K562 (cell line): ENCODE measurements at regions not wholly inside any gene's neighbourhood (a gene's known extent, or its start where the extent isn't known, plus 50 kb on each side); places are given as distances from the start of the nearest gene placed in this dataset.

Experiments used
- ATAC-seq: fragments of 200-7000 bp; cut with Tn5 transposase; 3 replicates; pipeline ENCODE4 v1.9.1; 2020; ENCODE audit warnings: moderate library complexity
- BruUV-seq: library from RNA; stranded (reverse); fragments of 400-500 nt; replicated peaks from 2 replicates; lab custom pipeline; 2021; lab: Mats Ljungman, UMichigan
- CTCF ChIA-PET: fragments of 300-600 bp; formaldehyde crosslinking; extraction: SDS; loops from one replicate; lab custom pipeline; 2021; ENCODE audit warnings: low intra/inter-chr PET ratio; lab: Yijun Ruan, JAX
- POLR2A ChIA-PET: fragments of 300-600, 350-650 bp; sonication (Branson Sonifier 250); formaldehyde crosslinking; extraction: SDS; loops from one replicate; lab custom pipeline; 2021; ENCODE audit warnings: antibody characterized with exemption, inconsistent platforms; lab: Yijun Ruan, JAX
- DNase-seq, 4 experiments: peaks; one replicate each; pipeline versions ENCODE4 v3.0.0 to v3.0.0-alpha.2; 2011 to 2018; ENCODE audit warnings: low spot score in 3 of 4, mixed read lengths in 3 of 4; ENCODE audit errors: extremely low read depth in 1 of 4
- FAIRE-seq: peaks from 2 replicates; lab custom pipeline; 2011; peaks lifted over from hg19 to GRCh38; lab: Jason Lieb, UNC
- H2AFZ ChIP-seq: 2 replicates; pipeline ENCODE4 v1.6.0; 2011; ENCODE audit warnings: low read depth, low read length, control low read depth, inconsistent platforms
- H3K27ac ChIP-seq: fragments of 200-600 bp; 3 replicates; pipeline ENCODE4 v1.8.0; 2011; ENCODE audit warnings: low read depth, mild to moderate bottlenecking, control low read depth, inconsistent platforms, low read length, moderate library complexity, mixed read lengths; ENCODE audit errors: extremely low read depth
- H3K27me3 ChIP-seq, 2 experiments: fragments of 300-600 bp in 1 of 2; 2 replicates in 1 of 2; 3 replicates in 1 of 2; pipeline versions ENCODE4 v1.6.0 to v1.8.0; 2011; ENCODE audit warnings: inconsistent platforms in 2 of 2, low read length in 2 of 2, mild to moderate bottlenecking in 1 of 2, mixed read lengths in 1 of 2, moderate library complexity in 1 of 2; ENCODE audit not compliant: control insufficient read depth in 2 of 2, insufficient read depth in 2 of 2
- H3K36me3 ChIP-seq: fragments of 300-600 bp; 3 replicates; pipeline ENCODE4 v1.8.0; 2011; ENCODE audit warnings: mild to moderate bottlenecking, low read length, inconsistent platforms; ENCODE audit not compliant: control insufficient read depth, insufficient read depth
- H3K4me1 ChIP-seq, 2 experiments: fragments of 200-600 bp in 1 of 2; replicated peaks in 1 of 2; 2 replicates in 1 of 2; 3 replicates in 1 of 2; pipeline versions ENCODE4 v1.5.1 to v1.8.0; 2011; ENCODE audit warnings: inconsistent platforms in 2 of 2, low read length in 2 of 2, mild to moderate bottlenecking in 1 of 2, mixed read lengths in 1 of 2, moderate library complexity in 1 of 2; ENCODE audit not compliant: control insufficient read depth in 2 of 2, insufficient read depth in 2 of 2
- H3K4me2 ChIP-seq: 2 replicates; pipeline ENCODE4 v1.6.1; 2011; ENCODE audit warnings: low read length, control low read depth, inconsistent platforms, mixed read lengths; ENCODE audit not compliant: insufficient read depth
- H3K4me3 ChIP-seq: fragments of 200-600 bp; sonication (generic), shearing (Covaris generic); 2 replicates; pipeline ENCODE4 v1.5.1; 2016; ENCODE audit warnings: control low read depth, inconsistent platforms
- H3K79me2 ChIP-seq: fragments of 200-600 bp; 3 replicates; pipeline ENCODE4 v1.8.0; 2011; ENCODE audit warnings: low read length, inconsistent platforms; ENCODE audit not compliant: control insufficient read depth, insufficient read depth
- H3K9ac ChIP-seq, 2 experiments: 2 replicates each; pipeline versions ENCODE4 v1.6.0 to v1.6.1; 2011; ENCODE audit warnings: low read depth in 2 of 2, low read length in 2 of 2, control low read depth in 1 of 2, inconsistent platforms in 1 of 2, mild to moderate bottlenecking in 1 of 2, mixed read lengths in 1 of 2; ENCODE audit not compliant: insufficient read depth in 1 of 2
- H3K9me1 ChIP-seq: one replicate; pipeline ENCODE4 v1.6.0; 2011; ENCODE audit warnings: inconsistent platforms, mild to moderate bottlenecking, low read length, moderate library complexity; ENCODE audit not compliant: control insufficient read depth, insufficient read depth
- H3K9me3 ChIP-seq: replicated peaks from 2 replicates; pipeline ENCODE4 v1.5.1; 2011; ENCODE audit warnings: low read depth, low read length, inconsistent platforms; ENCODE audit not compliant: control insufficient read depth, insufficient read depth
- H4K20me1 ChIP-seq: replicated peaks from 2 replicates; pipeline ENCODE4 v1.6.1; 2011; ENCODE audit warnings: low read length, inconsistent platforms, mixed read lengths; ENCODE audit not compliant: control insufficient read depth, insufficient read depth
- ARID1B ChIP-seq: fragments of 450-650 bp; IDR thresholded peaks from 2 replicates; pipeline ENCODE4 v1.6.1; 2016; ENCODE audit warnings: antibody characterized with exemption, mild to moderate bottlenecking, inconsistent platforms
- BCOR ChIP-seq: fragments of 450-650 bp; IDR thresholded peaks from 2 replicates; pipeline ENCODE4 v1.6.1; 2016
- HNRNPH1 ChIP-seq: fragments of 200-400 bp; formaldehyde crosslinking; optimal IDR thresholded peaks from 2 replicates; pipeline ENCODE3; 2017; ENCODE audit warnings: low read depth, mild to moderate bottlenecking, low read length, moderate library complexity
- IRF2 ChIP-seq: sonication (generic); formaldehyde crosslinking; IDR thresholded peaks from 2 replicates; pipeline ENCODE4 v1.8.1; 2022; ENCODE audit warnings: mild to moderate bottlenecking, missing genetic modification reagents
- JUNB ChIP-seq: fragments of 450-650 bp; formaldehyde crosslinking; conservative IDR thresholded peaks from 2 replicates; pipeline ENCODE4 v1.4.0; 2020; ENCODE audit warnings: mild to moderate bottlenecking
- MTA3 ChIP-seq: fragments of 450-650 bp; formaldehyde crosslinking; IDR thresholded peaks from 2 replicates; pipeline ENCODE4 v1.6.1; 2017; ENCODE audit warnings: mild to moderate bottlenecking, borderline replicate concordance
- NONO ChIP-seq, 2 experiments: fragments of 200-400 bp in 1 of 2; fragments of 450-650 bp in 1 of 2; formaldehyde crosslinking in 1 of 2; IDR thresholded peaks; 2 replicates each; pipeline ENCODE4 v1.6.1; 2017; ENCODE audit warnings: low read depth in 2 of 2, mild to moderate bottlenecking in 2 of 2, moderate library complexity in 2 of 2, low read length in 1 of 2
- NR1H2 ChIP-seq: sonication (generic); formaldehyde crosslinking; IDR thresholded peaks from 2 replicates; pipeline ENCODE4 v1.4.0; 2020; ENCODE audit warnings: mild to moderate bottlenecking, missing genetic modification reagents
- PHB2 ChIP-seq: fragments of 450-650 bp; IDR thresholded peaks from 2 replicates; pipeline ENCODE4 v1.6.1; 2017; ENCODE audit warnings: low read depth
- POU5F1 ChIP-seq: fragments of 150-350 bp; IDR thresholded peaks from 2 replicates; pipeline ENCODE4 v1.6.1; 2014; ENCODE audit warnings: borderline replicate concordance, low read length, low read depth, mild to moderate bottlenecking; ENCODE audit not compliant: partially characterized antibody
- SMAD4 ChIP-seq: fragments of 250-450 bp; sonication (Bioruptor Pico); conservative IDR thresholded peaks from 2 replicates; pipeline ENCODE4 v1.8.0; 2021; ENCODE audit warnings: inconsistent platforms, mild to moderate bottlenecking, moderate library complexity
- SRSF9 ChIP-seq: fragments of 200-400 bp; formaldehyde crosslinking; IDR thresholded peaks from 2 replicates; pipeline ENCODE4 v1.6.1; 2017; ENCODE audit warnings: low read depth, low read length, borderline replicate concordance
- ZNF184 ChIP-seq: sonication (generic); formaldehyde crosslinking; IDR thresholded peaks from 2 replicates; pipeline ENCODE4 v1.5.0; 2020; ENCODE audit warnings: missing genetic modification reagents
- ZNF436 ChIP-seq: fragments of 250-450, 450-650 bp; sonication (Bioruptor Pico); formaldehyde crosslinking; IDR thresholded peaks from 2 replicates; pipeline ENCODE4 v1.7.0; 2020; ENCODE audit warnings: mild to moderate bottlenecking
- ZNF583 ChIP-seq: fragments of 250-450 bp; sonication (Bioruptor Pico); IDR thresholded peaks from 2 replicates; pipeline ENCODE4 v1.4.0; 2020
- ZNF644 ChIP-seq: fragments of 200-800 bp; sonication (Bioruptor generic); IDR thresholded peaks from 2 replicates; pipeline ENCODE4 v1.6.1; 2016; ENCODE audit warnings: low read depth, missing genetic modification characterization, missing compliant biosample characterization
- ZSCAN29 ChIP-seq: fragments of 450-650 bp; IDR thresholded peaks from 2 replicates; pipeline ENCODE4 v1.6.1; 2017
- WGBS: fragments of 100-300 bp; shearing (Covaris generic); methylation state at CpG from one replicate; pipeline ENCODE4 v1.1.6; 2016; ENCODE audit warnings: low coverage, mixed read lengths; ENCODE audit not compliant: insufficient coverage; ENCODE audit errors: missing lambda C conversion rate; 5-methylcytosine and 5-hydroxymethylcytosine counted together
- in situ Hi-C: fragments of 300-500 bp; cut with MboI; formaldehyde crosslinking; loops from 4 replicates; pipeline ENCODE4 v1.15.0; 2018; ENCODE audit warnings: inconsistent platforms, mixed read lengths
- intact Hi-C: fragments of 100-400 bp; cut with micrococcal nuclease; formaldehyde crosslinking; loops from 2 replicates; pipeline ENCODE4 v1.14.2; 2022
- TF ChIP-seq, protein P1 (sequence below): fragments of 250-450 bp; sonication (Bioruptor Pico); IDR thresholded peaks from 2 replicates; pipeline ENCODE4 v1.4.0; 2020
- TF ChIP-seq, protein P2 (sequence below): fragments of 150-350 bp; conservative IDR thresholded peaks from 2 replicates; pipeline ENCODE4 v1.6.1; 2014; ENCODE audit warnings: low read length
- TF ChIP-seq, protein P3 (sequence below): fragments of 450-650 bp; formaldehyde crosslinking; IDR thresholded peaks from 2 replicates; pipeline ENCODE4 v1.4.0; 2020; ENCODE audit warnings: mild to moderate bottlenecking, moderate library complexity

DNA sequence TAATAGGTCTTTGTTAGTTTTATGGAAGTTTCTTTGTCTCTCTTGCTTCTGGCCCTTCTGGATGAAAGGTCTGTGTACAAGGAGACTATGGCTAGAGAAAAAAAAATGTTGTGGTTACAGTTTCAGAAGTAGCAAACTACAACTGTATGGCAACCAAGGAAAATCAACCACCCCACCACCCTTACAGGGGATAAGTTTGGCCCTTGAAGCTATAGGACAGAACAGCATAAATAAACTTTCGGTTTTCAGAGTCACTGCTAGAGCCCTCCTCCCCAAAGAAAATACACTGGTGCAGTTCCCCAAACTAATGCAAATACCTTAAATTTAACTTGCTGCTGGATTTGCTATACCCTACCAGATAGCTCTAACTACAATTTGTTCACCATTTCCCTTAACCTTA is 1216.7 kb downstream of the EFNA5 start:
- Histone ChIP-seq H3K4me3 (no peak overlapping the region), H4K20me1 (no peaks in the 10 kb centered on the region), H2AFZ (no peak overlapping the region), H3K27me3 (no peaks in the 10 kb centered on the region), H3K9me3 (0 out of 2 replicates have a peak, but pooled peaks cover 2% of the 10 kb centered on the region), H3K27ac (no peak overlapping the region), H3K79me2 (no peaks in the 10 kb centered on the region), H3K36me3 (no peaks in the 10 kb centered on the region), H3K4me2 (no peak overlapping the region), H3K9ac (no peak overlapping the region), H3K4me1 (no peaks in the 10 kb centered on the region; a peak in 1 of 5 replicates), H3K9me1 (no peaks in the 10 kb centered on the region)
- no peak for FAIRE-seq
- ChIA-PET POLR2A (no interaction called here), CTCF (no interaction called here)
- in situ Hi-C loops: no loop called here
- no peak for ATAC-seq
- TF ChIP-seq NONO (IDR thresholded peaks at IDR 0.05; ENCODE audit: low read depth in 2 of 2, low read length in 1 of 2) (no peak), IRF2 (CRISPR knock-in tag) (no peak), SRSF9 (no peak), MTA3 (no peak), JUNB (CRISPR knock-in tag) (no peak), BCOR (no peak), PHB2 (no peak), POU5F1 (no peak), SMAD4 (CRISPR knock-in tag) (no peak), ZSCAN29 (no peak), ARID1B (no peak), HNRNPH1 (no peak), ZNF644 (tag) (no peak), ZNF436 (no peak), NR1H2 (no peak), ZNF184 (CRISPR knock-in tag) (no peak), ZNF583 (CRISPR knock-in tag) (no peak)
- TF ChIP-seq, protein P1, sequence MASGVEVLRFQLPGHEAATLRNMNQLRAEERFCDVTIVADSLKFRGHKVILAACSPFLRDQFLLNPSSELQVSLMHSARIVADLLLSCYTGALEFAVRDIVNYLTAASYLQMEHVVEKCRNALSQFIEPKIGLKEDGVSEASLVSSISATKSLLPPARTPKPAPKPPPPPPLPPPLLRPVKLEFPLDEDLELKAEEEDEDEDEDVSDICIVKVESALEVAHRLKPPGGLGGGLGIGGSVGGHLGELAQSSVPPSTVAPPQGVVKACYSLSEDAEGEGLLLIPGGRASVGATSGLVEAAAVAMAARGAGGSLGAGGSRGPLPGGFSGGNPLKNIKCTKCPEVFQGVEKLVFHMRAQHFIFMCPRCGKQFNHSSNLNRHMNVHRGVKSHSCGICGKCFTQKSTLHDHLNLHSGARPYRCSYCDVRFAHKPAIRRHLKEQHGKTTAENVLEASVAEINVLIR (CRISPR knock-in tag): no peak
- TF ChIP-seq, protein P2, sequence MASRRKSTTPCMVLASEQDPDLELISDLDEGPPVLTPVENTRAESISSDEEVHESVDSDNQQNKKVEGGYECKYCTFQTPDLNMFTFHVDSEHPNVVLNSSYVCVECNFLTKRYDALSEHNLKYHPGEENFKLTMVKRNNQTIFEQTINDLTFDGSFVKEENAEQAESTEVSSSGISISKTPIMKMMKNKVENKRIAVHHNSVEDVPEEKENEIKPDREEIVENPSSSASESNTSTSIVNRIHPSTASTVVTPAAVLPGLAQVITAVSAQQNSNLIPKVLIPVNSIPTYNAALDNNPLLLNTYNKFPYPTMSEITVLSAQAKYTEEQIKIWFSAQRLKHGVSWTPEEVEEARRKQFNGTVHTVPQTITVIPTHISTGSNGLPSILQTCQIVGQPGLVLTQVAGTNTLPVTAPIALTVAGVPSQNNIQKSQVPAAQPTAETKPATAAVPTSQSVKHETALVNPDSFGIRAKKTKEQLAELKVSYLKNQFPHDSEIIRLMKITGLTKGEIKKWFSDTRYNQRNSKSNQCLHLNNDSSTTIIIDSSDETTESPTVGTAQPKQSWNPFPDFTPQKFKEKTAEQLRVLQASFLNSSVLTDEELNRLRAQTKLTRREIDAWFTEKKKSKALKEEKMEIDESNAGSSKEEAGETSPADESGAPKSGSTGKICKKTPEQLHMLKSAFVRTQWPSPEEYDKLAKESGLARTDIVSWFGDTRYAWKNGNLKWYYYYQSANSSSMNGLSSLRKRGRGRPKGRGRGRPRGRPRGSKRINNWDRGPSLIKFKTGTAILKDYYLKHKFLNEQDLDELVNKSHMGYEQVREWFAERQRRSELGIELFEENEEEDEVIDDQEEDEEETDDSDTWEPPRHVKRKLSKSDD: no peak
- TF ChIP-seq, protein P3, sequence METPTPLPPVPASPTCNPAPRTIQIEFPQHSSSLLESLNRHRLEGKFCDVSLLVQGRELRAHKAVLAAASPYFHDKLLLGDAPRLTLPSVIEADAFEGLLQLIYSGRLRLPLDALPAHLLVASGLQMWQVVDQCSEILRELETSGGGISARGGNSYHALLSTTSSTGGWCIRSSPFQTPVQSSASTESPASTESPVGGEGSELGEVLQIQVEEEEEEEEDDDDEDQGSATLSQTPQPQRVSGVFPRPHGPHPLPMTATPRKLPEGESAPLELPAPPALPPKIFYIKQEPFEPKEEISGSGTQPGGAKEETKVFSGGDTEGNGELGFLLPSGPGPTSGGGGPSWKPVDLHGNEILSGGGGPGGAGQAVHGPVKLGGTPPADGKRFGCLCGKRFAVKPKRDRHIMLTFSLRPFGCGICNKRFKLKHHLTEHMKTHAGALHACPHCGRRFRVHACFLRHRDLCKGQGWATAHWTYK (CRISPR knock-in tag): no peak
- intact Hi-C loops: no loop called here
- BruUV-seq: no TSS peak
- 0% methylated on average over 1 of the region's 1 CpG for WGBS
- no peak for DNase-seq
